GM19025 (cell line): ENCODE measurements at regions not wholly inside any gene's neighbourhood (a gene's known extent, or its start where the extent isn't known, plus 50 kb on each side); places are given as distances from the start of the nearest gene placed in this dataset.

Experiments used
- ATAC-seq: cut with Tn5 transposase; IDR thresholded peaks from one replicate; pipeline ENCODE4 v1.9.1; 2021; ENCODE audit warnings: mild to moderate bottlenecking, low read depth, moderate library complexity; ENCODE audit not compliant: unreplicated experiment

DNA sequence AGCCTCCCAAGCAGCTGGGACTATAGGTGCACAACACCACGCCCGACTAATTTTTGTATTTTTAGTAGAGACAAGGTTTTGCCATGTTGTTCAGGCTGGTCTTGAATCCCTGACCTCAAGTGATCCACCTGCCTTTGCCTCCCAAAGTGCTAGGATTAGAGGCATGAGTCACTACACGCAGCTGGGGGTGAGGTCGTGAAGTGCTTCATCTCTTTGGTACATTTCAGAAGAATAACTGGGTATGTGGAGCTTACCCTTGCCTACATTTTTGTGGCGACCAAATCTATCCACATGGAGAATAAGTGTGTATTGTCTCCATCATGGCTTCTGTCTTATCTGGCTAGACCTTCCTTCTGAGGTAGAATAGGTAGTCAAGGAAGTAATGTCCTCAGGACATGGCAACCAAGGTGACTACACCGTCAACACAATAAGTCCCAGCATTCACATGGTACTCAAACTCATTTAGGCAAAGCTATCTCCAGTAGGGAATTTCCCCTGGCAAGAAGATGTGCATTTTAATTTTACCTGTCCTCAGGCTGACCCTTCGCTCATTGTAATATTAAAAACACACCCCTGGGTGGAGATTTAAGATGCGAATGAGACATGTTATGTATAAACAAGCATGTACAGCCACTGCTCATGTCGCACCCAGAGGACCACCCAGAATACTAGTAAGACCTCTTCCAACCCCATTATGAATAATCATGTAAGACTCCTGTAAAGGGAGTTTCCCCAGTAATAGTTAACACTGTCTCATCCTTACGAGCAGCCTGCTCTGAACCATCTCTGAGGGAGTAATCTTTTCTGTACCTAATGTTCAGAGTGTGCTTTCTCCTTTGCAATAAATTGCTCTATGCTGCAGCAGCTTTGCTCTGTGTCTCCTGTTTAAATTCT is 1173.2 kb downstream of the TAF11L14 start:
- ATAC-seq, result no peak

- ATAC-seq, result no peak
These were observed 1176.3 kb downstream of the CDH18 start for GRCh38 chr5:18811661-18812060.

DNA sequence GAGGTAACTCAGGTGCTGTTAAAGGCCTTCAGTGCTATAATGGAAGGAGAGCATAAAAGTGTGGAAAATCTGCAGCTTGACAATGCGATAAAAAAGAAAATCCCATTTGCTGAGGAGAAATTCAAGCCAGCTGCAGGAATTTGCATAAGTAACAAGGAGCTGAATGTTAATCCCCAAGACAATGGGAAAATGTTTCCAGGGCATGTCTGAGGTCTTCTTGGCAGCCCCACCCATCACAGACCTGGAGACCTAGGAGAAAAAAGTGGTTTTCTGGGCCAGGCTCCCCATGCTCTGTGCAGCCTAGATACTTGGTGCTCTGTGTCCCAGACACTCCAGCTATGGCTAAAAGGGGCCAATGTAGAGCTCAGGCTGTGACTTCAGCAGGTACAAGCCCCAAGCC is 1159.6 kb downstream of the CDH18 start:
- no peak for ATAC-seq

GRCh38 chr5:18829539-18829938 is 1158.5 kb downstream of the CDH18 start:
- no peak for ATAC-seq

DNA sequence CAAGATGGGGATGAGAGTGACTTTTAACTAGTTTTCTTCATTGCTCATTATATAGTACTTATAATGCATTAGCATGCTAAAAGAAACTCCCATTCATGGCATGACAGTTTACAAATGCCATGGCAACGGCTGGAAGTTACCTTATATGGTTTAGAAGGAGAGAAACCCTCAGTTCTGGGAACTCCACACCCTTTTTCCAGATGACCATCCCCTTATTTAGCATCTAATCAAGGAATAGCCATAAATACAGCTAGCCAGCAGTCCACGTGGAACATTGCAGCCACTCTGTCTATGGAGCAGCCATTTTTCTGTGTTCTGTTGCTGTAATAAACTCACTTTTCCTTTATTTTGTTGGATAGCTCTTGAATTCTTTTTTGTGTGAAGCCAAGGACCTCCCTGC is 1137.8 kb downstream of the CDH18 start:
- ATAC-seq, result no peak

DNA sequence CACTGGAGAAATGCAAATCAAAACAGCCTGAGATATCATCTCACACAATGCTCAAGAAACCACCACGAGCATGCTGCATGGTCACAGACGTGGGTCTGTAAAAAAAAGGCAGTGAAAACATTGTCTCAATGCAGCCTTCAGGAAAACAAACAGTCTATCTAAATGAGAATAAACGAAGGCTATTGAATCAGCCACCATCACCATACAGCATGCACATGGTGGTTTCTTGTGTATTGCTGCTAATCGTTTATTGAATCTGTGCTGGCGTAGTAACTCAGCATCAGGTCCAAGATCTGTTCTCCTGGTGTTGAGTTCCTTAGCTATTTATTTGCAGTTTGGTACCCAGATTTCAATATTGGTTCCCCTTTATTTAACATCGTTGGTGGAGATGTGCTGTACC is 1115.0 kb downstream of the CDH18 start:
- ATAC-seq, result no peak

DNA sequence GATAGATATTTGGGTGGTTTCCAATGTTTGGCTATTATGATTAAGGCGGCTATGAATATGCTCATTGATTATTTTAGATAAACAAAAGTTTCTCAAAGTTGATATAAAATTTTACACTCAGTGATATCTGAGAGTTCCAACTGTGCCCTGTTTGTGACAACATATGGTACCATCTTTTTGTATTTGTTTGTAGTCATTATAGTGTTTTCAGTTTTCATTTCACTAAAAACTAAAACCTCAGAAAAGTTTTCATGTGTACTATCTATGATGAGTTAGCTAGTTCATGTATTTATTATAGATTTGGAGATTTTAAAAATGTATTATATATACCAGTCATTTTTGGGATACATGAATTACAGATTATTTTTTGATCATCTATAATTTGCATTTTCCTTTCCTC is 1111.4 kb downstream of the CDH18 start:
- ATAC-seq, result no peak

DNA sequence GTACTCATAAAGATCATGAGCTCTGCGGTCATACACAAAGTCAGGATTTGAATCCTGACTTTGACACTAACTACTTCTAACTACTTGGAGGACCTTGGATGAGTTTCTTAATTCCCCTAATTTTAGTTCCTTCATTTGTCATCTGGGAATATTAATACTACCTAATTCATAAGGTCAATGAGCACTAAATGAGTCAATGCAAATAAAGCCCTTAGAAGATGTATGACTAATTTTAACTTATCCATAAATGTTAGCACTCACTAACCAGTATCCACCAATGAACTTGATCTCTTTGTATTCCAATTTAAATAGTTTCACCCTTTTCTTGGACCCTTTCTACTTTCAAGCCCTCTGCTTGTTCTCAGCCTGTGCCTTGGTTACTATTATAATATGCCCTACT is 1106.4 kb downstream of the CDH18 start:
- no peak for ATAC-seq

- ATAC-seq, result no peak
These were observed 1105.8 kb downstream of the CDH18 start for GRCh38 chr5:18882154-18882553.

GRCh38 chr5:18888821-18889220 is 1099.2 kb downstream of the CDH18 start:
- no peak for ATAC-seq

DNA sequence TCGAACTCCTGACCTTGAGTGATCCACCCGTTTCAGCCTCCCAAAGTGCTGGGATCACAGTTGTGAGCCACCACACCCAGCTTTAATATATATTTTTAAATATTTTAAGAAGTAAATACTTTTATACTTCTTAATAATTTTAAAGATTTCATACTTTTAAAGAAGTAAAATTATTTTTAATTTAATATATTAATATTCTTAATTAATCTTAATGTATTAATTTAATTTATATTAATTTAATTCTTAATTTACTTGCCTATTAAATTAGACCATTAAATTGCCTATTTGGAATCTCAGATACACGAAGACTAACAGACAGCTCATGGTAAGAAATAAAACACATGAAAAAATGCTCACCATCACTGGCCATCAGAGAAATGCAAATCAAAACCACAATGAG is 1087.4 kb downstream of the CDH18 start:
- no peak for ATAC-seq

DNA sequence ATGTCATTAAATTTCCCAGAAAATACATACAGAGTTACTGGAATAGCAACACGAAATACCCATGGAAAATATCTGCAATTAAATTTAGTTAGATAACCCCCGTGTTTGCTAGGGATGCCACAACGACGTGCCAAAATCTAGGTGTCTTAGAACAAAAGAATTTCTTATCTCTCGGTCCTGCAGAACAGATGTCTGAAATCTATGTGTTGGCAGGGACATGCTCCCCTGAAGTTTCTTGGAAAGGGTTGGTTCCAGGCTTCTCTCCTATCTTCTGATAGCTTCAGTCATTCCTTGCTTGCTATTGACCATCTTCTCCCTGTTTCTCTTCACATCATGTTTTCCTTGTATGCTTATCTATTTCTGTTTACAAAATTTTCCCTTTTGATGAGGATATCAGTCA is 1067.0 kb downstream of the CDH18 start:
- no peak for ATAC-seq

DNA sequence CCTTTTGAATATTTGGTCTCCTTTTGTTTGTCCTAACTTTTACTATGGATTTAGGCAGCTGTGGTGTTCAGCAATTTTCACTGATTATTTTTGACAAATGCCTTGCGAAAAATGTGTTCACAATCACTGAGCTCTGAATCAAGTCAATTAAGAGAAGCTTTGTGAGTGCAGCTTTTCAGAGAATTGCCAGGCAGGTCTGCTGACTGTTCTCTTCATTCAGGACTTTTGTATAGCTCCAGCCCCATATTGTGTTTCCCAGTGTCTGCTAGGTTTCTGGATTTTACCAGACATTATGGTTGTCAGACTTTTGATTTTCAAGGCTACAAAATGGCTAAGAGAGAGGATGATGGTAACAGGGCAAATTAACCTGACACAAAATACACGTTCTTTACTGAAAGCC is 1055.9 kb downstream of the CDH18 start:
- no peak for ATAC-seq

- ATAC-seq, result no peak
These were observed 1043.2 kb downstream of the CDH18 start for GRCh38 chr5:18944771-18945170.

- ATAC-seq, result no peak
These were observed 1033.8 kb downstream of the CDH18 start for GRCh38 chr5:18954239-18954638.

DNA sequence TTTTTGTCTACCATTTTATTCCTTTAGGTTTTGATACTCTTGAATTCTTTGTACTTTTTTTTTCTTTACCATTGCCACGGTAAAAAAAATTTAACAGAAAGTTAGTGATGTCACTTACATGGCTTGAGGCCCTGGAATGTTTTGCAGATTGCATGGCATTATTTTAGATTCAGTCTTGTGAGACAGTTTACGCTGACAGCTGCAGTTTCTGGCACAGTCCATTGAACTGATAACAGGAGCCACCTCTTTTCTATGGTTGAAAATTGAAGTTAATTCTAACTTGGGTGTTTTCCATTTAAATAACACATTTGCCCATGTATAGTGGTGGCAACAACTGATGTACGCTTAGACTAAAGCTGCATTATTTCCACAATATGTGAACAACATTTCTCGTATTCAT is 1028.5 kb downstream of the CDH18 start:
- no peak for ATAC-seq

DNA sequence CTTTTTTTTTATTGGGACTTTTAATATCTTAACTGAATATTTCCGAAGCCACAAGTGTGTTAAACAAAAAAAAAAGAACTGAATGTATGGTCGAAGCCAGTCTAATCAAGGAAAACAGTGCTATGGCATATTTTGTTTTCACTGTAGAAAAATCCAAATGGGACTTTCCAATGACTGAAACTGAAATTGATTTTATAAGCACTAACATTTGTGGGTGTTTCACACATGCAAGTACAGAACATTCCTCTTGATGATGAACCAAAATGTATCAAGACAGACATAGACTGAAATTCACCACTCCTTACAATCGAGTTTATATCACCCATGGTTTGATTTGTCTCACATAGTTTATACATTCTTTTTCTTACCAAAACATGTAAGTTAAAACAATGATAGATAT is 1026.8 kb downstream of the CDH18 start:
- no peak for ATAC-seq

- no peak for ATAC-seq
These were observed 1022.1 kb downstream of the CDH18 start for GRCh38 chr5:18965893-18966292.

- no peak for ATAC-seq
These were observed 1020.4 kb downstream of the CDH18 start for GRCh38 chr5:18967637-18968036.

DNA sequence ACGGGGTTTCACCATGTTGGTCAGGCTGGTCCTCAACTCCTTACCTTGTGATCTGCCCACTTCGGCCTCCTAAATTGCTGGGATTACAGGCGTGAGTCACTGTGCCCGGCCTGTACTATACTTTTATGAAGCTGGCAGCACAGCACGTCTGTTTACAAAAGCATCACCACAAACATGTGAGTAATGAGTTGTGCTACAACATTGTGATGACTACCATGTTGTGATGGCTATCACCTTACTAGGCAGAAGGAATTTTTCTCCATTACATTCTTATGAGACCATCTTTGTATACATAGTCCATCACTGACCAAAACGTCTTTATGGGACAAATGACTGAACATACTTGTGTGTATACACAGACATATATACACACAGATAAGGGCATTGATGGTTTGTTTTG is 1019.0 kb downstream of the CDH18 start:
- no peak for ATAC-seq

DNA sequence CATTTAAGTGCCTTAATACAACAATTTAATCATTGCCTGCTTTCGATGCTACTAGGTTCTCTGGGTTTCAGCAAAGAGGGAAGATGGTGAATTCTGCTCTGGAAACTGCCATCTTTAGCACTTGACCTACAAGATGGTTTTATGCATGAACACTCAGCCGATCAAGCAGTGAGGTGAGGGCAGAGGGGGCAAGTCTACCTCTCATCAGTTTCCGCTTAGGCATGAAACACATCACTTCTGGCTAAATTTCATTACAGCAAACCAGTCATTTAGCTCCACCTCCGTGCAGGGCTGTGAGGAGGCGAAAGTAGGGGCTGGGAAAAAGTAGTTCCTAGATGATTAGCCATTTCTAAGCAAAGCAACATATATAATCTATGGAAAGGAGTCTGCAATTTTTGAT is 1018.0 kb downstream of the CDH18 start:
- no peak for ATAC-seq

GRCh38 chr5:18972177-18972576 is 1015.8 kb downstream of the CDH18 start:
- no peak for ATAC-seq

DNA sequence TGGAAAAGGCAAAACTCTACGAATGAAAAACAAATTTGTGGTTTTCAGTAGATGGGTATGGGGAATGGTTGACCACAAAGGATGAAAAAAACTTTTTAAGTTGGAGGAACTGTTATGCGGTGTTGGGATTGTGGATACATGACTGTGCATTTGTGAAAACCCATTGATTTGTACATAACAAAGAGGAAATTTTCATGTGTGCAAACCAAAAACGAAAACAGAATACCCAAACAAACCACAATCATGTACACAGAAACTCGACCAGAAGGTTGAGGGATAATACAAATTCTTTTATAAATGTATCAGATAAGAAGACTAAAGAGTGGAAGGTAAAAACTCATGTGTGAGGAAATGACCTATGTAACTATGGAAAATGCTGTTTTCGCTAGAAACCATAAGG is 1012.4 kb downstream of the CDH18 start:
- ATAC-seq, result no peak
